Tibial artery (tissue), 4 donors: ENCODE measurements at regions not wholly inside any gene's neighbourhood (a gene's known extent, or its start where the extent isn't known, plus 50 kb on each side); places are given as distances from the start of the nearest gene placed in this dataset.
"Not testable (repeated sequence)": the region's sequence is repeated elsewhere in the genome, so short reads cannot be mapped to it uniquely, and the experiment has no call there.

Source experiments
- DNase-seq, 2 donors: peaks; one replicate each; pipeline ENCODE4 v3.0.0-alpha.2; 2019
- H3K27ac ChIP-seq, 2 donors: fragments of 200-600 bp; sonication (generic) in 1 of 2; 1 replicate in 1 of 2; 2 replicates in 1 of 2; pipeline ENCODE4 v1.5.1; 2018 to 2019; ENCODE audit warnings: mild to moderate bottlenecking in 1 of 2
- H3K27me3 ChIP-seq, 2 donors: fragments of 200-600 bp; sonication (generic) in 1 of 2; one replicate each; pipeline versions ENCODE4 v1.5.1 to v1.6.0; 2016 to 2019
- H3K36me3 ChIP-seq, 3 donors: fragments of 200-600 bp; sonication (generic) in 2 of 3; one replicate each; pipeline ENCODE4 v1.5.1; 2016 to 2019; ENCODE audit warnings: mild to moderate bottlenecking in 2 of 3
- H3K4me1 ChIP-seq, 4 donors: fragments of 200-600 bp; sonication (generic) in 2 of 4; 1 replicate in 3 of 4; 2 replicates in 1 of 4; pipeline ENCODE4 v1.5.1; 2016 to 2019
- H3K4me3 ChIP-seq, 2 donors: fragments of 200-600 bp; sonication (generic) in 1 of 2; 1 replicate in 1 of 2; 2 replicates in 1 of 2; pipeline ENCODE4 v1.5.1; 2018 to 2019; ENCODE audit warnings: mild to moderate bottlenecking in 2 of 2
- H3K9me3 ChIP-seq, 3 donors: fragments of 200-600 bp; sonication (generic) in 1 of 3; one replicate each; pipeline ENCODE4 v1.5.1; 2016 to 2019
- intact Hi-C: fragments of 100-400 bp; cut with DNase I; formaldehyde crosslinking; loops from one replicate; pipeline ENCODE4 v1.15.0; 2023; ENCODE audit warnings: low total_unique reads
- TF ChIP-seq, protein P1 (sequence below), 2 experiments: fragments of 200-600 bp in 1 of 2; fragments of 450-650 bp in 1 of 2; IDR thresholded peaks; one replicate each; pipeline ENCODE4 v1.5.1; 2017 to 2019; ENCODE audit warnings: antibody characterized with exemption in 2 of 2, mild to moderate bottlenecking in 1 of 2, moderate library complexity in 1 of 2

GRCh38 chr1:219412772-219413171 lies 200.1 kb downstream of the ZC3H11B start:
- no peak overlapping the region for H3K27ac ChIP-seq
- H3K4me1 ChIP-seq = no peaks in the 10 kb centered on the region
- no peak overlapping the region for H3K4me3 ChIP-seq
- H3K36me3 ChIP-seq = no peaks in the 10 kb centered on the region
- DNase-seq = no peak
- H3K27me3 ChIP-seq = no peaks in the 10 kb centered on the region
- TF ChIP-seq, protein P1, sequence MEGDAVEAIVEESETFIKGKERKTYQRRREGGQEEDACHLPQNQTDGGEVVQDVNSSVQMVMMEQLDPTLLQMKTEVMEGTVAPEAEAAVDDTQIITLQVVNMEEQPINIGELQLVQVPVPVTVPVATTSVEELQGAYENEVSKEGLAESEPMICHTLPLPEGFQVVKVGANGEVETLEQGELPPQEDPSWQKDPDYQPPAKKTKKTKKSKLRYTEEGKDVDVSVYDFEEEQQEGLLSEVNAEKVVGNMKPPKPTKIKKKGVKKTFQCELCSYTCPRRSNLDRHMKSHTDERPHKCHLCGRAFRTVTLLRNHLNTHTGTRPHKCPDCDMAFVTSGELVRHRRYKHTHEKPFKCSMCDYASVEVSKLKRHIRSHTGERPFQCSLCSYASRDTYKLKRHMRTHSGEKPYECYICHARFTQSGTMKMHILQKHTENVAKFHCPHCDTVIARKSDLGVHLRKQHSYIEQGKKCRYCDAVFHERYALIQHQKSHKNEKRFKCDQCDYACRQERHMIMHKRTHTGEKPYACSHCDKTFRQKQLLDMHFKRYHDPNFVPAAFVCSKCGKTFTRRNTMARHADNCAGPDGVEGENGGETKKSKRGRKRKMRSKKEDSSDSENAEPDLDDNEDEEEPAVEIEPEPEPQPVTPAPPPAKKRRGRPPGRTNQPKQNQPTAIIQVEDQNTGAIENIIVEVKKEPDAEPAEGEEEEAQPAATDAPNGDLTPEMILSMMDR (IDR thresholded peaks at IDR 0.05) = no peak
- intact Hi-C loops = loop anchor here (10.0 kb wide), 1 partner anchor 1078 kb away; no protein-coding TSS in a partner anchor
- H3K9me3 ChIP-seq = no peaks in the 10 kb centered on the region

DNA sequence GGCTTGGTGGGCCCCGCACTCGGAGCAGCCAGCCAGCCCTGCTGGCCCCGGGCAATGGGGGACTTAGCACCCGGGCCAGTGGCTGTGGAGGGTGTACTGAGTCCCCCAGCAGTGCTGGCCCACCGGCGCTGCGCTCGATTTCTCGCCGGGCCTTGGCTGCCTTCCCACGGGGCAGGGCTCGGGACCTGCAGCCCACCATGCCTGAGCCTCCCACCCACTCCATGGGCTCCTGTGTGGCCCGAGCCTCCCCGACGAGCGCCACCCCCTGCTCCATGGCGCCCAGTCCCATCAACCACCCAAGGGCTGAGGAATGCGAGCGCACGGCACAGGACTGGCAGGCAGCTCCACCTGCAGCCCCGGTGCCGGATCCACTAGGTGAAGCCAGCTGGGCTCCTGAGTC lies 202.2 kb downstream of the ZC3H11B start:
- intact Hi-C loops = loop anchor here (10.0 kb wide), 1 partner anchor 1076 kb away; no protein-coding TSS in a partner anchor
- H3K27me3 ChIP-seq, H3K4me3 ChIP-seq, DNase-seq, H3K27ac ChIP-seq, H3K36me3 ChIP-seq, H3K4me1 ChIP-seq, H3K9me3 ChIP-seq: not testable (repeated sequence)

- TF ChIP-seq, protein P1 (IDR thresholded peaks at IDR 0.05) = no peak
- Histone ChIP-seq H3K27ac (no peak overlapping the region), H3K4me3 (no peak overlapping the region), H3K27me3 (no peaks in the 10 kb centered on the region), H3K9me3 (no peaks in the 10 kb centered on the region), H3K36me3 (no peaks in the 10 kb centered on the region), H3K4me1 (peaks cover 0 to 12% (median 4%) of the 10 kb centered on the region in 4 donors)
- intact Hi-C loops = no loop called here
- no peak for DNase-seq
These were observed 207.2 kb downstream of the ZC3H11B start for GRCh38 chr1:219405531-219406331.

- H3K9me3 ChIP-seq = no peaks in the 10 kb centered on the region
- intact Hi-C loops = no loop called here
These were observed 208.3 kb downstream of the ZC3H11B start for GRCh38 chr1:219404629-219405028.

GRCh38 chr1:219402925-219403324 lies 210.0 kb downstream of the ZC3H11B start:
- Histone ChIP-seq H3K9me3 (no peaks in the 10 kb centered on the region), H3K4me3 (no peak overlapping the region), H3K27me3 (no peaks in the 10 kb centered on the region), H3K4me1 (peaks cover 0 to 12% (median 4%) of the 10 kb centered on the region in 4 donors), H3K36me3 (no peaks in the 10 kb centered on the region), H3K27ac (no peak overlapping the region)
- intact Hi-C loops = no loop called here
- DNase-seq = no peak
- TF ChIP-seq, protein P1 (IDR thresholded peaks at IDR 0.05) = no peak

More at GRCh38 chr1:219404629-219405028, 208.3 kb downstream of the ZC3H11B start:
- TF ChIP-seq, protein P1 (IDR thresholded peaks at IDR 0.05) = no peak
- Histone ChIP-seq H3K27ac (no peak overlapping the region), H3K27me3 (no peaks in the 10 kb centered on the region), H3K36me3 (no peaks in the 10 kb centered on the region), H3K4me1 (peaks cover 0 to 12% (median 4%) of the 10 kb centered on the region in 4 donors), H3K4me3 (no peak overlapping the region)
- no peak for DNase-seq
